CD4-positive, alpha-beta T cell treated with Interleukin-15 for 1 hour (primary cell): ENCODE measurements at regions not wholly inside any gene's neighbourhood (a gene's known extent, or its start where the extent isn't known, plus 50 kb on each side); places are given as distances from the start of the nearest gene placed in this dataset.

ENCODE experiments used
- DNase-seq: peaks from one replicate; pipeline ENCODE4 v3.0.0-alpha.2; 2020

- DNase-seq: no peak
Observed at GRCh38 chr2:118264232-118264990, 176.1 kb downstream of the INSIG2 start.

- DNase-seq: no peak
Observed at GRCh38 chr2:118257696-118258095, 169.4 kb downstream of the INSIG2 start.

GRCh38 chr2:118255771-118256372 is 167.6 kb downstream of the INSIG2 start:
- DNase-seq: no peak

- DNase-seq: no peak
Observed at GRCh38 chr2:118255301-118255700, 167.0 kb downstream of the INSIG2 start.

- no peak for DNase-seq
Observed at GRCh38 chr2:118254116-118254515, 165.8 kb downstream of the INSIG2 start.

GRCh38 chr2:118251427-118251826 is 163.2 kb downstream of the INSIG2 start:
- DNase-seq: no peak

- no peak for DNase-seq
Observed at GRCh38 chr2:118250463-118250862, 162.2 kb downstream of the INSIG2 start.

GRCh38 chr2:118250001-118250400 is 161.7 kb downstream of the INSIG2 start:
- no peak for DNase-seq

GRCh38 chr2:118249531-118249930 is 161.3 kb downstream of the INSIG2 start:
- no peak for DNase-seq

- no peak for DNase-seq
Observed at GRCh38 chr2:118246726-118247125, 158.5 kb downstream of the INSIG2 start.

GRCh38 chr2:118246079-118246478 is 157.8 kb downstream of the INSIG2 start:
- DNase-seq: no peak

- no peak for DNase-seq
Observed at GRCh38 chr2:118244686-118245085, 156.4 kb downstream of the INSIG2 start.

GRCh38 chr2:118243031-118243430 is 154.8 kb downstream of the INSIG2 start:
- no peak for DNase-seq

- no peak for DNase-seq
Observed at GRCh38 chr2:118242216-118242615, 153.9 kb downstream of the INSIG2 start.

- DNase-seq: no peak
Observed at GRCh38 chr2:118241128-118241527, 152.9 kb downstream of the INSIG2 start.

- no peak for DNase-seq
Observed at GRCh38 chr2:118240276-118240675, 152.0 kb downstream of the INSIG2 start.

GRCh38 chr2:118239284-118239683 is 151.0 kb downstream of the INSIG2 start:
- no peak for DNase-seq

GRCh38 chr2:118237451-118237850 is 149.2 kb downstream of the INSIG2 start:
- DNase-seq: no peak

- no peak for DNase-seq
Observed at GRCh38 chr2:118232796-118233195, 144.5 kb downstream of the INSIG2 start.

GRCh38 chr2:118232391-118232790 is 144.1 kb downstream of the INSIG2 start:
- no peak for DNase-seq

- DNase-seq: no peak
Observed at GRCh38 chr2:118231759-118232158, 143.5 kb downstream of the INSIG2 start.

- DNase-seq: no peak
Observed at GRCh38 chr2:118227698-118228508, 139.6 kb downstream of the INSIG2 start.

- no peak for DNase-seq
Observed at GRCh38 chr2:118225666-118226065, 137.4 kb downstream of the INSIG2 start.

GRCh38 chr2:118224895-118225311 is 136.6 kb downstream of the INSIG2 start:
- peak; percentile 43 for DNase-seq
